ENCODE measurements at regions not wholly inside any gene's neighbourhood (a gene's known extent, or its start where the extent isn't known, plus 50 kb on each side); places are given as distances from the start of the nearest gene placed in this dataset.

- FAIRE-seq (no peak), DNase-seq (ENCODE audit: low spot score in 2 of 2) (no peak)
Measured at GRCh38 chr11:91880660-91881059, 344.0 kb upstream of the FAT3 start.

GRCh38 chr11:91876746-91877145 is 347.9 kb upstream of the FAT3 start:
- DNase-seq (ENCODE audit: low spot score in 2 of 2) (no peak), FAIRE-seq (no peak)

GRCh38 chr11:91872243-91872642 is 352.4 kb upstream of the FAT3 start:
- FAIRE-seq (no peak), DNase-seq (ENCODE audit: low spot score in 2 of 2) (no peak)

GRCh38 chr11:91871791-91872190 is 352.8 kb upstream of the FAT3 start:
- FAIRE-seq: no peak
- no peak for DNase-seq (ENCODE audit: low spot score in 2 of 2)

- FAIRE-seq: no peak
- no peak for DNase-seq (ENCODE audit: low spot score in 2 of 2)
Measured at GRCh38 chr11:91871048-91871447, 353.6 kb upstream of the FAT3 start.

GRCh38 chr11:91869686-91870085 is 354.9 kb upstream of the FAT3 start:
- FAIRE-seq: no peak
- no peak for DNase-seq (ENCODE audit: low spot score in 2 of 2)

- FAIRE-seq: no peak
- no peak for DNase-seq (ENCODE audit: low spot score in 2 of 2)
Measured at GRCh38 chr11:91866642-91867041, 358.0 kb upstream of the FAT3 start.

- no peak for FAIRE-seq
Measured at GRCh38 chr11:91860661-91861060, 364.0 kb upstream of the FAT3 start.

GRCh38 chr11:91859666-91860065 is 365.0 kb upstream of the FAT3 start:
- no peak for DNase-seq (ENCODE audit: low spot score in 2 of 2)

More at GRCh38 chr11:91860661-91861060, 364.0 kb upstream of the FAT3 start:
- no peak for DNase-seq (ENCODE audit: low spot score in 2 of 2)

GRCh38 chr11:91857179-91857578 is 367.4 kb upstream of the FAT3 start:
- FAIRE-seq (no peak), DNase-seq (ENCODE audit: low spot score in 2 of 2) (no peak)

More at GRCh38 chr11:91859666-91860065, 365.0 kb upstream of the FAT3 start:
- no peak for FAIRE-seq

GRCh38 chr11:91854780-91855179 is 369.8 kb upstream of the FAT3 start:
- FAIRE-seq: no peak
- no peak for DNase-seq (ENCODE audit: low spot score in 2 of 2)

- no peak for DNase-seq (ENCODE audit: low spot score in 2 of 2)
- FAIRE-seq: no peak
Measured at GRCh38 chr11:91854171-91854570, 370.4 kb upstream of the FAT3 start.

GRCh38 chr11:91851908-91852307 is 372.7 kb upstream of the FAT3 start:
- DNase-seq (ENCODE audit: low spot score in 2 of 2) (no peak), FAIRE-seq (no peak)

GRCh38 chr11:91850533-91851275 is 373.9 kb upstream of the FAT3 start:
- no peak for DNase-seq (ENCODE audit: low spot score in 2 of 2)
- no peak for FAIRE-seq

- FAIRE-seq (no peak), DNase-seq (ENCODE audit: low spot score in 2 of 2) (no peak)
Measured at GRCh38 chr11:91850021-91850420, 374.6 kb upstream of the FAT3 start.

GRCh38 chr11:91846649-91847048 is 378.0 kb upstream of the FAT3 start:
- DNase-seq (ENCODE audit: low spot score in 2 of 2) (no peak), FAIRE-seq (no peak)

GRCh38 chr11:91846002-91846401 is 378.6 kb upstream of the FAT3 start:
- FAIRE-seq (no peak), DNase-seq (ENCODE audit: low spot score in 2 of 2) (no peak)

- FAIRE-seq: no peak
Measured at GRCh38 chr11:91840640-91841240, 383.9 kb upstream of the FAT3 start.

GRCh38 chr11:91837411-91838330 is 386.9 kb upstream of the FAT3 start:
- FAIRE-seq (no peak), DNase-seq (ENCODE audit: low spot score in 2 of 2) (no peak)

More at GRCh38 chr11:91840640-91841240, 383.9 kb upstream of the FAT3 start:
- DNase-seq (ENCODE audit: low spot score in 2 of 2): no peak

GRCh38 chr11:91835051-91835560 is 389.5 kb upstream of the FAT3 start:
- no peak for FAIRE-seq

GRCh38 chr11:91828901-91829300 is 395.7 kb upstream of the FAT3 start:
- DNase-seq (ENCODE audit: low spot score in 2 of 2) (no peak), FAIRE-seq (no peak)

More at GRCh38 chr11:91835051-91835560, 389.5 kb upstream of the FAT3 start:
- DNase-seq (ENCODE audit: low spot score in 2 of 2): no peak
